ENCODE measurements at regions not wholly inside any gene's neighbourhood (a gene's known extent, or its start where the extent isn't known, plus 50 kb on each side); places are given as distances from the start of the nearest gene placed in this dataset.

- Histone ChIP-seq H3K27me3 (replicated peaks in 1 of 4; ENCODE audit: control extremely low read depth in 1 of 4, control insufficient read depth in 3 of 4, insufficient read depth in 4 of 4, low read length in 3 of 4) (no peaks in the 10 kb centered on the region), H4K20me1 (ENCODE audit: control insufficient read depth, insufficient read depth, low read length, poor library complexity, severe bottlenecking) (no peaks in the 10 kb centered on the region), H2AFZ (ENCODE audit: insufficient read depth, low read depth, low read length, poor library complexity, severe bottlenecking) (no peak overlapping the region), H3K79me2 (ENCODE audit: control insufficient read depth, insufficient read depth, low read length) (peaks cover 22% of the 10 kb centered on the region), H3K9me3 (ENCODE audit: control extremely low read depth in 1 of 3, control insufficient read depth in 2 of 3, insufficient read depth in 1 of 3, low read length in 2 of 3) (no peaks in the 10 kb centered on the region), H3K9ac (ENCODE audit: low read length) (no peak overlapping the region), H3K4me1 (ENCODE audit: control insufficient read depth in 2 of 2, insufficient read depth in 2 of 2, low read length in 2 of 2) (peaks cover 45 to 47% of the 10 kb centered on the region in 2 donors), H3K27ac (ENCODE audit: low read length in 2 of 2) (no peak overlapping the region), H3K4me2 (replicated peaks; ENCODE audit: low read depth, low read length, poor library complexity, severe bottlenecking) (no peak overlapping the region), H3K36me3 (replicated peaks in 1 of 2; ENCODE audit: control extremely low read depth in 1 of 2, control insufficient read depth in 1 of 2, extremely low read depth in 1 of 2, insufficient read depth in 2 of 2, low read length in 1 of 2) (no peaks in the 10 kb centered on the region), H3K4me3 (ENCODE audit: control extremely low read depth in 1 of 5, extremely low read depth in 1 of 5, insufficient read depth in 1 of 5, low read depth in 2 of 5, low read length in 4 of 5) (no peak overlapping the region)
- intact Hi-C loops (cut with micrococcal nuclease) = loop anchor here (1.0 to 10.0 kb wide), 6 partner anchors 211 to 574 kb away; partner anchors contain the start of gene DENND2D
- peaks cover 8% of the 10 kb centered on the region for H3K27me3 Mint-ChIP-seq
- no peaks in the 10 kb centered on the region for H3K9me3 Mint-ChIP-seq (ENCODE audit: insufficient read depth)
- ChIA-PET POLR2A (no interaction called here), CTCF (interaction anchor here (0.6 to 10.4 kb wide), 40 partner anchors 8 to 1980 kb away, joined by 3 to 216 read pairs (median 5); partner anchors contain the start of genes CD53, KCNA2 and LRIF1)
- no peak for DNase-seq
- no peak for ATAC-seq (ENCODE audit: low read depth)
- TF ChIP-seq CTCF (IDR thresholded peaks at IDR 0.05) = no peak
- no peak for TF ChIP-seq EZH2 (IDR thresholded peaks at IDR 0.05; ENCODE audit: borderline replicate concordance, insufficient read depth, low read depth, low read length, poor library complexity, severe bottlenecking)
- no peak overlapping the region for H3K27ac Mint-ChIP-seq
- H3K4me1 Mint-ChIP-seq = peaks cover 48% of the 10 kb centered on the region
- no CpG with 5 or more reads among the region's 2 CpGs for WGBS (ENCODE audit: insufficient coverage)
- H3K4me3 Mint-ChIP-seq = no peak overlapping the region
Observed at GRCh38 chr1:110781525-110781924, 91.4 kb upstream of the CD53 start.

- Histone ChIP-seq H3K4me2 (replicated peaks; ENCODE audit: low read depth, low read length, poor library complexity, severe bottlenecking) (peak overlapping the region; percentile 64), H3K79me2 (ENCODE audit: control insufficient read depth, insufficient read depth, low read length) (peaks cover 22% of the 10 kb centered on the region), H2AFZ (ENCODE audit: insufficient read depth, low read depth, low read length, poor library complexity, severe bottlenecking) (peak overlapping the region; percentile 53), H3K27ac (ENCODE audit: low read length in 2 of 2) (no peak overlapping the region), H3K27me3 (replicated peaks in 1 of 4; ENCODE audit: control extremely low read depth in 1 of 4, control insufficient read depth in 3 of 4, insufficient read depth in 4 of 4, low read length in 3 of 4) (peaks cover 0 to 3% (median 0%) of the 10 kb centered on the region in 4 experiments), H3K9me3 (ENCODE audit: control extremely low read depth in 1 of 3, control insufficient read depth in 2 of 3, insufficient read depth in 1 of 3, low read length in 2 of 3) (no peaks in the 10 kb centered on the region), H3K4me1 (ENCODE audit: control insufficient read depth in 2 of 2, insufficient read depth in 2 of 2, low read length in 2 of 2) (peaks cover 38 to 40% of the 10 kb centered on the region in 2 donors), H3K9ac (ENCODE audit: low read length) (no peak overlapping the region), H3K4me3 (ENCODE audit: control extremely low read depth in 1 of 5, extremely low read depth in 1 of 5, insufficient read depth in 1 of 5, low read depth in 2 of 5, low read length in 4 of 5) (peak overlapping the region in 1 of 5 experiments; percentile 11), H4K20me1 (ENCODE audit: control insufficient read depth, insufficient read depth, low read length, poor library complexity, severe bottlenecking) (no peaks in the 10 kb centered on the region), H3K36me3 (replicated peaks in 1 of 2; ENCODE audit: control extremely low read depth in 1 of 2, control insufficient read depth in 1 of 2, extremely low read depth in 1 of 2, insufficient read depth in 2 of 2, low read length in 1 of 2) (no peaks in the 10 kb centered on the region)
- ATAC-seq (ENCODE audit: low read depth) (peak; percentile 76), DNase-seq (peak; percentile 91)
- ChIA-PET POLR2A (interaction anchor here (0.6 kb wide), 1 partner anchor 161 kb away, joined by 3 read pairs; no protein-coding TSS in a partner anchor), CTCF (interaction anchor here (0.6 to 10.4 kb wide), 44 partner anchors 8 to 1980 kb away, joined by 3 to 216 read pairs (median 4); partner anchors contain the start of genes CD53, KCNA2 and LRIF1)
- no peaks in the 10 kb centered on the region for H3K9me3 Mint-ChIP-seq (ENCODE audit: insufficient read depth)
- peak overlapping the region; percentile 52 for H3K4me3 Mint-ChIP-seq
- peaks cover 8% of the 10 kb centered on the region for H3K27me3 Mint-ChIP-seq
- H3K27ac Mint-ChIP-seq = peak overlapping the region; percentile 65
- intact Hi-C loops (cut with micrococcal nuclease) = loop anchor here (1.0 to 10.0 kb wide), 6 partner anchors 211 to 574 kb away; partner anchors contain the start of gene DENND2D
- TF ChIP-seq CTCF (IDR thresholded peaks at IDR 0.05) = peak; percentile 86
- no peak for TF ChIP-seq EZH2 (IDR thresholded peaks at IDR 0.05; ENCODE audit: borderline replicate concordance, insufficient read depth, low read depth, low read length, poor library complexity, severe bottlenecking)
- WGBS (ENCODE audit: insufficient coverage) = 36% methylated on average over 26 of the region's 31 CpGs
- peaks cover 42% of the 10 kb centered on the region for H3K4me1 Mint-ChIP-seq
Observed at GRCh38 chr1:110780600-110781484, 92.1 kb upstream of the CD53 start.
